Esophagus squamous epithelium (tissue), 5 donors: ENCODE measurements at regions not wholly inside any gene's neighbourhood (a gene's known extent, or its start where the extent isn't known, plus 50 kb on each side); places are given as distances from the start of the nearest gene placed in this dataset.

Experiments used
- DNase-seq: peaks from one replicate; lab custom pipeline; 2025; lab: John Stamatoyannopoulos, UW
- H3K27ac ChIP-seq, 4 donors: fragments of 200-600 bp; sonication (generic); one replicate each; pipeline ENCODE4 v1.5.1; 2016 to 2019; ENCODE audit warnings: mild to moderate bottlenecking in 1 of 4
- H3K27me3 ChIP-seq, 4 donors: fragments of 200-600 bp; sonication (generic); 1 replicate in 3 of 4; 2 replicates in 1 of 4; pipeline versions ENCODE4 v1.5.1 to v1.6.0; 2017 to 2021; ENCODE audit warnings: antibody characterized with exemption in 1 of 4
- H3K36me3 ChIP-seq, 3 donors: fragments of 200-600 bp; sonication (generic); one replicate each; pipeline ENCODE4 v1.5.1; 2016 to 2019
- H3K4me1 ChIP-seq, 3 donors: fragments of 200-600 bp; sonication (generic); one replicate each; pipeline ENCODE4 v1.5.1; 2017 to 2019
- H3K4me3 ChIP-seq, 4 donors: fragments of 200-600 bp; sonication (generic); 1 replicate in 3 of 4; 2 replicates in 1 of 4; pipeline ENCODE4 v1.5.1; 2016 to 2019; ENCODE audit warnings: mild to moderate bottlenecking in 2 of 4, moderate library complexity in 1 of 4
- H3K9me3 ChIP-seq, 3 donors: fragments of 200-600 bp; sonication (generic); one replicate each; pipeline ENCODE4 v1.5.1; 2016 to 2019
- CTCF ChIP-seq, 6 experiments: fragments of 450-650 bp in 4 of 6; fragments of 200-600 bp in 2 of 6; sonication (generic) in 2 of 6; IDR thresholded peaks; one replicate each; pipeline ENCODE4 v1.5.1; 2016 to 2019; ENCODE audit warnings: antibody characterized with exemption in 6 of 6, mild to moderate bottlenecking in 4 of 6, moderate library complexity in 4 of 6
- POLR2A ChIP-seq, 4 donors: fragments of 450-650 bp; IDR thresholded peaks; one replicate each; pipeline ENCODE4 v1.6.1; 2017; ENCODE audit warnings: antibody characterized with exemption in 4 of 4, mild to moderate bottlenecking in 4 of 4, moderate library complexity in 3 of 4
- WGBS, 2 donors: methylation state at CpG; one replicate each; pipeline ENCODE4 v1.1.5; 2018; 5-methylcytosine and 5-hydroxymethylcytosine counted together
- intact Hi-C: fragments of 100-400 bp; cut with DNase I; formaldehyde crosslinking; loops from one replicate; pipeline ENCODE4 v1.15.0; 2022
- donor health status: DM: yes; HTN: yes; CAD: no.

- Histone ChIP-seq H3K4me3 (no peak overlapping the region), H3K27me3 (no peaks in the 10 kb centered on the region), H3K4me1 (no peaks in the 10 kb centered on the region), H3K36me3 (no peaks in the 10 kb centered on the region), H3K27ac (no peak overlapping the region), H3K9me3 (peaks cover 0 to 5% (median 0%) of the 10 kb centered on the region in 3 donors)
- 76 to 84% methylated on average over 3 to 5 of the region's 8 CpGs for WGBS, 2 donors
- intact Hi-C loops: no loop called here
- DNase-seq: no peak
- TF ChIP-seq CTCF (IDR thresholded peaks at IDR 0.05) (no peak), POLR2A (IDR thresholded peaks at IDR 0.05) (no peak)
These were observed 1023.4 kb upstream of the RBFOX1 start for GRCh38 chr16:6309271-6309670.

DNA sequence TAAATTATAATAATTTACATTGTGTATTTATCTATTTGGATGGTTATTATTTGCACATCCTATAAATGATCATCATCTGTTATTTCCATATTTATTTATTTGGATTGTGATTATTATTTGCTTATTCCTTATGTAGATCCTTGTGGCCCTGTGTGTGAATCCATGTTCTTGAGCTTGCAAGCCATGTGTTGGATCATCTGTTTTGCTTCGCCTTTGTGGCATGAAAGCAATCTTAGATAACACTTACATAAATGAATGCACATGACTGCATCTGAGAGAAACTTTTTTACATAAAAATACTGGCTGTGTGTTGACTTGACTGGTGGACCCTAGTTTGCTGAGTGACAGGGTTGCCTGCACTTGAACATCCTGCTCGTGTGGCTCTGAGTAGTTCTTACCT, 1024.5 kb upstream of the RBFOX1 start:
- TF ChIP-seq POLR2A (IDR thresholded peaks at IDR 0.05) (no peak), CTCF (IDR thresholded peaks at IDR 0.05) (no peak)
- intact Hi-C loops: no loop called here
- no peaks in the 10 kb centered on the region for H3K9me3 ChIP-seq
- DNase-seq: no peak
- no peaks in the 10 kb centered on the region for H3K36me3 ChIP-seq
- 36 to 72% methylated on average over 2 of the region's 2 CpGs for WGBS, 2 donors
- H3K4me3 ChIP-seq: no peak overlapping the region
- H3K27ac ChIP-seq: no peak overlapping the region
- no peaks in the 10 kb centered on the region for H3K4me1 ChIP-seq
- H3K27me3 ChIP-seq: no peaks in the 10 kb centered on the region

DNA sequence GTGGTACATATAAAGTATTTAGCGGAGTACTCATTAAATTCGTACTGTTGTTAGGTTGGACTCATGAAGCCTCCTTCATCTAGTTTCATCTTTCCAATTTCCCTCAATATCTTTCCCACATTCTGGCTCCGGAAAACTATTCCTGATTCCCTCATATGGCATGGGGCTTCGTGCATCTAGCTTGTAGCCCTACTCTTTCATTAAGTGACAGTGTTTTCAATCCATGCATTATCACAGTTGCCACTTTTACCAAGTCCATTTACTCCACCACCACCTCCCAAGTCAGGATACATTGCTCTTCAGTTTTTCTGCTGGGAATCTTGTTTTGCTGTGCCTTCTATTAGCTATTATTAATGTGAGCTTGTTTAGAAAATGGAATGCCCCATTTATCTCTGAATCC, 1032.1 kb upstream of the RBFOX1 start:
- DNase-seq: no peak
- intact Hi-C loops: no loop called here
- no peaks in the 10 kb centered on the region for H3K4me1 ChIP-seq
- peaks cover 0 to 8% (median 0%) of the 10 kb centered on the region in 3 donors for H3K9me3 ChIP-seq
- H3K4me3 ChIP-seq: no peak overlapping the region
- TF ChIP-seq POLR2A (IDR thresholded peaks at IDR 0.05): no peak
- TF ChIP-seq CTCF (IDR thresholded peaks at IDR 0.05): no peak
- H3K27ac ChIP-seq: no peak overlapping the region
- 79 to 80% methylated on average over 4 of the region's 4 CpGs for WGBS, 2 donors
- H3K27me3 ChIP-seq: no peaks in the 10 kb centered on the region
- no peaks in the 10 kb centered on the region for H3K36me3 ChIP-seq

- DNase-seq: no peak
- Histone ChIP-seq H3K36me3 (no peaks in the 10 kb centered on the region), H3K9me3 (peaks cover 0 to 8% (median 0%) of the 10 kb centered on the region in 3 donors), H3K4me3 (no peak overlapping the region), H3K27ac (no peak overlapping the region), H3K27me3 (no peaks in the 10 kb centered on the region), H3K4me1 (no peaks in the 10 kb centered on the region)
- TF ChIP-seq CTCF (IDR thresholded peaks at IDR 0.05) (no peak), POLR2A (IDR thresholded peaks at IDR 0.05) (no peak)
- 51 to 67% methylated on average over 6 to 7 of the region's 8 CpGs for WGBS, 2 donors
- intact Hi-C loops: no loop called here
These were observed 1034.8 kb upstream of the RBFOX1 start for GRCh38 chr16:6297666-6298410.

DNA sequence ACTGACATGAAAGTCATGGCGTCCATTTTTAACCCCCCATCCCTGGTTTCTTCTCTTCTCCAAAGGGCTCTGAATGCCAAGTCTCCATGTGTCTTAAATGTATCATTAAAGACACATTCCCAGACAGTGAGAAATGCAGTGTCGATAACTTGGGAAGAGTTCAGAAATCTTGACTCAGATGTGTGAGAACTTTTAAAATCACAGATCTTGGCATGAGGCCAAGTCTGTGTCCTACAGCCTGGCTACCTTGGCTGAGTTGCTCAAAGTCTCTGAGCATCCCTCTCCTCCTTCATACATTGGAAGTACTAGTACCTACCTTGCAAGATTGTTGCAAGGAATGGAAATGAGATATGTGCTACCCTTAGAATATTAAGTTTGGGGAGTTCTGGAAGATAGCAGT, 1046.5 kb upstream of the RBFOX1 start:
- H3K27me3 ChIP-seq: no peaks in the 10 kb centered on the region
- no peaks in the 10 kb centered on the region for H3K4me1 ChIP-seq
- H3K4me3 ChIP-seq: no peak overlapping the region
- TF ChIP-seq POLR2A (IDR thresholded peaks at IDR 0.05) (no peak), CTCF (IDR thresholded peaks at IDR 0.05) (no peak)
- no peaks in the 10 kb centered on the region for H3K9me3 ChIP-seq
- WGBS, 2 donors: 81 to 100% methylated on average over 2 of the region's 2 CpGs
- H3K27ac ChIP-seq: no peak overlapping the region
- DNase-seq: no peak
- no peaks in the 10 kb centered on the region for H3K36me3 ChIP-seq
- intact Hi-C loops: no loop called here
